ENCODE measurements at regions not wholly inside any gene's neighbourhood (a gene's known extent, or its start where the extent isn't known, plus 50 kb on each side); places are given as distances from the start of the nearest gene placed in this dataset.

DNA sequence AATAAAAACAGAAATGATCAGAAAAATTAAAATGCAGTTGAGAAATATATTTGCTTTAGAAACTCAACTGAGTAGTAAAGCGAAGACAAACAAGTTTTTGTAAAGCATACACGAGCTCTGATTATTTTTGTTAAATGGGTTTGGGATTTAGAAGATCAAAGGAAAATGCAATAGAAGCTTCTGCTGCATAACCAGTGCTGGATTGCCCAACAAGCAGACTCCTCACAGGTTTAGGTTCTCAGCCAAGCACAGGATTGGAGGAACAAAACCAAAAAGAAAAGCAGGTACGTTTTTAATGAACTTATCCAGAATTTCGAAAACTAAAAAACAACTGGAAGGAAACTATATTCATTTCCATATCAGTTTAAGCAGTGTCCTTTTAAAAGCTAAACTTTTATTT lies 423.8 kb downstream of the TMEM161B start:
- Histone ChIP-seq H3K36me3 (ENCODE audit: control insufficient read depth, insufficient read depth, low read length) (no peaks in the 10 kb centered on the region), H3K4me3 (ENCODE audit: low read length) (no peak overlapping the region), H3K4me1 (ENCODE audit: control insufficient read depth, insufficient read depth, low read length) (no peaks in the 10 kb centered on the region), H3K27ac (ENCODE audit: low read length) (no peak overlapping the region), H3K9me3 (ENCODE audit: control insufficient read depth, low read depth, low read length) (peaks cover 10% of the 10 kb centered on the region), H3K27me3 (ENCODE audit: control insufficient read depth, insufficient read depth, low read length) (no peaks in the 10 kb centered on the region)
- 100% methylated on average over 1 of the region's 4 CpGs for WGBS (ENCODE audit: insufficient coverage, low lambda C conversion rate)
- no peak for DNase-seq

- Histone ChIP-seq H3K27ac (ENCODE audit: low read length) (no peak overlapping the region), H3K27me3 (ENCODE audit: control insufficient read depth, insufficient read depth, low read length) (no peaks in the 10 kb centered on the region), H3K4me1 (ENCODE audit: control insufficient read depth, insufficient read depth, low read length) (no peaks in the 10 kb centered on the region), H3K4me3 (ENCODE audit: low read length) (no peak overlapping the region), H3K36me3 (ENCODE audit: control insufficient read depth, insufficient read depth, low read length) (no peaks in the 10 kb centered on the region), H3K9me3 (ENCODE audit: control insufficient read depth, low read depth, low read length) (peaks cover 10% of the 10 kb centered on the region)
- DNase-seq, result no peak
- WGBS (ENCODE audit: insufficient coverage, low lambda C conversion rate), result 67% methylated on average over 1 of the region's 1 CpG
These were observed 424.2 kb downstream of the TMEM161B start for GRCh38 chr5:87844449-87844848.

DNA sequence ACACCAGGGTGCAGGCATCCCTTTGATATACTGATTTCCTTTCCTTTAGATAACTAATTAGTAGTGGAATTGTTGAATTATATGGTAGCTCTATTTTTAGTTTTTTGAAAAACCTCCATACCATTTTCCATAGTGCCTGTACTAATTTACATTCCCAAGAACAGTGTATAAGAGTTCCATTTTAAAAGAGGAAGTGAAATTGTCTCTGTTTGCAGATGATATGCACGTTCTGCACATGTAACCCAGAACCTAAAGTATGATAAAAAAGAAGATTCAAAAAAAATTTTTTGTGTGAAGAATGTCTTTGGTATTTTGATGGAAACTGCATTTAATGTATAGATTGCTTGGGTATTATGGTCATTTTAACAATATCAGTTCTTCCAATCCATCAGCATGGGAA lies 424.0 kb upstream of the CCNH start:
- Histone ChIP-seq H3K27me3 (ENCODE audit: control insufficient read depth, insufficient read depth, low read length) (no peaks in the 10 kb centered on the region), H3K9me3 (ENCODE audit: control insufficient read depth, low read depth, low read length) (peaks cover 10% of the 10 kb centered on the region), H3K27ac (ENCODE audit: low read length) (no peak overlapping the region), H3K36me3 (ENCODE audit: control insufficient read depth, insufficient read depth, low read length) (no peaks in the 10 kb centered on the region), H3K4me3 (ENCODE audit: low read length) (no peak overlapping the region), H3K4me1 (ENCODE audit: control insufficient read depth, insufficient read depth, low read length) (no peaks in the 10 kb centered on the region)
- no peak for DNase-seq
- WGBS (ENCODE audit: insufficient coverage, low lambda C conversion rate), result 100% methylated on average over 1 of the region's 1 CpG

- Histone ChIP-seq H3K4me1 (ENCODE audit: control insufficient read depth, insufficient read depth, low read length) (no peaks in the 10 kb centered on the region), H3K27ac (ENCODE audit: low read length) (no peak overlapping the region), H3K36me3 (ENCODE audit: control insufficient read depth, insufficient read depth, low read length) (no peaks in the 10 kb centered on the region), H3K4me3 (ENCODE audit: low read length) (no peak overlapping the region), H3K27me3 (ENCODE audit: control insufficient read depth, insufficient read depth, low read length) (no peaks in the 10 kb centered on the region), H3K9me3 (ENCODE audit: control insufficient read depth, low read depth, low read length) (no peaks in the 10 kb centered on the region)
- 83% methylated on average over 1 of the region's 2 CpGs for WGBS (ENCODE audit: insufficient coverage, low lambda C conversion rate)
- DNase-seq, result no peak
These were observed 418.8 kb upstream of the CCNH start for GRCh38 chr5:87831499-87831898.

DNA sequence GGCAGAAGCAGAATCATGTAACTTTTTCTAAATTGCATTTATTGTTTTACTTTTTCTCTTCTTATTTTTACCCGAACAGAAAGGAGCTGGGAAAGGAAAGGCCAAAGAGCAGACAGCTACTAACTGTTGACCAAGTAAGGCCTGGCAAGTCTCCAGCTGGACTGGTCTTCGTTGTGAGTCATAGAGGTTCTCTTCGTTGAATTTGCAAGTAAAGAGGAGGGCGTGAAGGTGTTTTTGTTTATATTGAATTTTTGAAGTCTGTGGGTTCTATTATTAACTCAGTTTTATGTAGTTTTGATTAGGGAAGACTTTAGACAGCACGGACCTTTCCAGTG lies 416.5 kb upstream of the CCNH start:
- Histone ChIP-seq H3K36me3 (ENCODE audit: control insufficient read depth, insufficient read depth, low read length) (no peaks in the 10 kb centered on the region), H3K4me1 (ENCODE audit: control insufficient read depth, insufficient read depth, low read length) (no peaks in the 10 kb centered on the region), H3K27ac (ENCODE audit: low read length) (no peak overlapping the region), H3K27me3 (ENCODE audit: control insufficient read depth, insufficient read depth, low read length) (no peaks in the 10 kb centered on the region), H3K4me3 (ENCODE audit: low read length) (no peak overlapping the region), H3K9me3 (ENCODE audit: control insufficient read depth, low read depth, low read length) (no peaks in the 10 kb centered on the region)
- DNase-seq, result no peak
- 100% methylated on average over 3 of the region's 5 CpGs for WGBS (ENCODE audit: insufficient coverage, low lambda C conversion rate)

GRCh38 chr5:87828545-87829216 lies 416.0 kb upstream of the CCNH start:
- Histone ChIP-seq H3K27ac (ENCODE audit: low read length) (no peak overlapping the region), H3K27me3 (ENCODE audit: control insufficient read depth, insufficient read depth, low read length) (no peaks in the 10 kb centered on the region), H3K9me3 (ENCODE audit: control insufficient read depth, low read depth, low read length) (no peaks in the 10 kb centered on the region), H3K4me1 (ENCODE audit: control insufficient read depth, insufficient read depth, low read length) (no peaks in the 10 kb centered on the region), H3K36me3 (ENCODE audit: control insufficient read depth, insufficient read depth, low read length) (no peaks in the 10 kb centered on the region), H3K4me3 (ENCODE audit: low read length) (no peak overlapping the region)
- WGBS (ENCODE audit: insufficient coverage, low lambda C conversion rate), result 75% methylated on average over 1 of the region's 2 CpGs
- no peak for DNase-seq

- H3K27me3 ChIP-seq (ENCODE audit: control insufficient read depth, insufficient read depth, low read length), result no peaks in the 10 kb centered on the region
- no CpG with 5 or more reads among the region's 8 CpGs for WGBS (ENCODE audit: insufficient coverage, low lambda C conversion rate)
- no peaks in the 10 kb centered on the region for H3K4me1 ChIP-seq (ENCODE audit: control insufficient read depth, insufficient read depth, low read length)
- no peaks in the 10 kb centered on the region for H3K36me3 ChIP-seq (ENCODE audit: control insufficient read depth, insufficient read depth, low read length)
- no peak for DNase-seq
- H3K27ac ChIP-seq (ENCODE audit: low read length), result no peak overlapping the region
- H3K9me3 ChIP-seq (ENCODE audit: control insufficient read depth, low read depth, low read length), result no peaks in the 10 kb centered on the region
- no peak overlapping the region for H3K4me3 ChIP-seq (ENCODE audit: low read length)
These were observed 414.8 kb upstream of the CCNH start for GRCh38 chr5:87827539-87827938.

DNA sequence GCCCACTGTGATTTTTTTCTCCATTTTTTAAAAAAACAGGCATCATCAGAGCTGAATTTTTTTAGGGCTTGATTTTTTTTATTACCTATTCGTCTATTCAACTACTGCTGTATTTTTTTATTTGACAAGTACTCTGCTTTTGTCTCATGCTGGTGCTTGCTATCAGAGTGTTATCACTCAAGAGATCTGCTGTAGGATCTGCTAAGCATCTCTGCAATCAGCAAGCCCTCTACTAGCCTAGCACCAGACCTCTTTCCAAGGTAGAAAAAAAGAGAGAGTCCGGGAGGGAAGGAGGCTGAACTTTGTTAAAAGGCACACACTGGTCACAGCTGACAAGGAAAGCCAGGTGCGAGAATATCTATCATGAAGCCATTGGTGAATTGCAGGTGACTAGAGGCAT lies 413.8 kb upstream of the CCNH start:
- Histone ChIP-seq H3K27me3 (ENCODE audit: control insufficient read depth, insufficient read depth, low read length) (no peaks in the 10 kb centered on the region), H3K4me1 (ENCODE audit: control insufficient read depth, insufficient read depth, low read length) (no peaks in the 10 kb centered on the region), H3K4me3 (ENCODE audit: low read length) (no peak overlapping the region), H3K36me3 (ENCODE audit: control insufficient read depth, insufficient read depth, low read length) (no peaks in the 10 kb centered on the region), H3K9me3 (ENCODE audit: control insufficient read depth, low read depth, low read length) (no peaks in the 10 kb centered on the region), H3K27ac (ENCODE audit: low read length) (no peak overlapping the region)
- no peak for DNase-seq
- 80% methylated on average over 1 of the region's 3 CpGs for WGBS (ENCODE audit: insufficient coverage, low lambda C conversion rate)

DNA sequence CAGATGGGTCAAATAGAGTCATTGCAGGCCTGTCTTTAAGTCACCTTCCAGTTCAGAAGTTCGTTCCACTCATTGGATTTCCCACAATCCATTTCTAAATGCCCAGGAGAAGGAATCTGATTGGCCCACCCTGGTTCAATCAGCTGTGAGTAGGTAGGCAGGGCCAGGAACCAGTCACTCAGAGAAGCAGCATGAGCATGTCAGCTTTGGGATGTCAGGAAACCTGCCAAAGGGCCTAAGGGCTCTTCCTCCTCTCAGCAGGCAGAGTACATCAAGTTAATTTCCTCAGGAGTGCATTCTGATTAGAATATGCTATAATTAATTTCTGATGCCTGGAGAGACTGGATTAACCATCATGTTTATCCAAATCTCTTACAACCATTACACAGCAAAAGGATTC lies 412.9 kb upstream of the CCNH start:
- no peaks in the 10 kb centered on the region for H3K9me3 ChIP-seq (ENCODE audit: control insufficient read depth, low read depth, low read length)
- no peaks in the 10 kb centered on the region for H3K4me1 ChIP-seq (ENCODE audit: control insufficient read depth, insufficient read depth, low read length)
- DNase-seq, result no peak
- WGBS (ENCODE audit: insufficient coverage, low lambda C conversion rate), result no CpG with 5 or more reads among the region's 1 CpG
- H3K36me3 ChIP-seq (ENCODE audit: control insufficient read depth, insufficient read depth, low read length), result no peaks in the 10 kb centered on the region
- H3K27ac ChIP-seq (ENCODE audit: low read length), result no peak overlapping the region
- H3K4me3 ChIP-seq (ENCODE audit: low read length), result no peak overlapping the region
- no peaks in the 10 kb centered on the region for H3K27me3 ChIP-seq (ENCODE audit: control insufficient read depth, insufficient read depth, low read length)

DNA sequence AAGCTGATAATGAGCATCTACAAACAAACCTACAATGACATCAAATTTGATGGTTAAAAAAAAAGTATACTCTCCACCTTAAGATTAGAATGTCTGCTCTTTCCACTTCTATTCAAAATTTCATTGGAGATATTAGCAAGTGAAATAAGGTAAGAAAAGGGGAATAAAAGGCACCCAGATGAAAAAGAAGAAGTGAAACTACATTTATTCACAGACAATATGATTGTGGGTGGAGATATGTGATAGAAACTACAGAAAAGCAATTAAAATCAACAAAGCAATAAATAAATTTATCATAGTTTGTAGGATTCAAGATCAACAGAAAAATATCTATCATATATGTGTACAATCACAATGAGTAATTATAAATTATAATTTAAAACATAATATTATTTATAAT lies 395.1 kb upstream of the CCNH start:
- no peak overlapping the region for H3K4me3 ChIP-seq (ENCODE audit: low read length)
- no peaks in the 10 kb centered on the region for H3K36me3 ChIP-seq (ENCODE audit: control insufficient read depth, insufficient read depth, low read length)
- H3K27ac ChIP-seq (ENCODE audit: low read length), result no peak overlapping the region
- DNase-seq, result no peak
- no peaks in the 10 kb centered on the region for H3K4me1 ChIP-seq (ENCODE audit: control insufficient read depth, insufficient read depth, low read length)
- H3K9me3 ChIP-seq (ENCODE audit: control insufficient read depth, low read depth, low read length), result no peaks in the 10 kb centered on the region
- H3K27me3 ChIP-seq (ENCODE audit: control insufficient read depth, insufficient read depth, low read length), result no peaks in the 10 kb centered on the region

GRCh38 chr5:87803352-87803751 lies 390.6 kb upstream of the CCNH start:
- no peaks in the 10 kb centered on the region for H3K4me1 ChIP-seq (ENCODE audit: control insufficient read depth, insufficient read depth, low read length)

More at GRCh38 chr5:87803352-87803751, 390.6 kb upstream of the CCNH start:
- Histone ChIP-seq H3K27me3 (ENCODE audit: control insufficient read depth, insufficient read depth, low read length) (no peaks in the 10 kb centered on the region), H3K36me3 (ENCODE audit: control insufficient read depth, insufficient read depth, low read length) (no peaks in the 10 kb centered on the region), H3K9me3 (ENCODE audit: control insufficient read depth, low read depth, low read length) (no peaks in the 10 kb centered on the region), H3K4me3 (ENCODE audit: low read length) (no peak overlapping the region), H3K27ac (ENCODE audit: low read length) (no peak overlapping the region)
- DNase-seq, result no peak
